ENCODE measurements at regions not wholly inside any gene's neighbourhood (a gene's known extent, or its start where the extent isn't known, plus 50 kb on each side); places are given as distances from the start of the nearest gene placed in this dataset.

GRCh38 chr6:43917878-43918382 is 147.9 kb downstream of the VEGFA start (continued):
- no peak for TF ChIP-seq ATF2 (CRISPR knock-in tag; IDR thresholded peaks at IDR 0.05)
- TF ChIP-seq CCAR2 (IDR thresholded peaks at IDR 0.05; ENCODE audit: low read depth, low read length) = no peak
- TF ChIP-seq ZNF224 (CRISPR knock-in tag; IDR thresholded peaks at IDR 0.05) = no peak
- TF ChIP-seq ATF3 (IDR thresholded peaks at IDR 0.05) = peak; percentile 72
- TF ChIP-seq ATF3 (CRISPR knock-in tag; conservative IDR thresholded peaks at IDR 0.05) = no peak
- TF ChIP-seq ZKSCAN8 (CRISPR knock-in tag; IDR thresholded peaks at IDR 0.05) = peak; percentile 77; the same call in 1 of the 2 replicates
- no peak for TF ChIP-seq ZMIZ1 (IDR thresholded peaks at IDR 0.05; ENCODE audit: low read depth in 2 of 2, low read length in 2 of 2)
- no peak for TF ChIP-seq NR2F6 (CRISPR knock-in tag; IDR thresholded peaks at IDR 0.05)
- no peak for TF ChIP-seq THAP12 (CRISPR knock-in tag; IDR thresholded peaks at IDR 0.05)
- TF ChIP-seq SFPQ (IDR thresholded peaks at IDR 0.05; ENCODE audit: low read depth, low read length) = no peak
- TF ChIP-seq ELK3 (CRISPR knock-in tag; IDR thresholded peaks at IDR 0.05) = no peak
- no peak for TF ChIP-seq TCF15 (CRISPR knock-in tag; IDR thresholded peaks at IDR 0.05)
- no peak for TF ChIP-seq ZNF354B (CRISPR knock-in tag; IDR thresholded peaks at IDR 0.05)

Data from K562 (cell line).